Lower lobe of right lung (tissue), 2 donors: ENCODE measurements at regions not wholly inside any gene's neighbourhood (a gene's known extent, or its start where the extent isn't known, plus 50 kb on each side); places are given as distances from the start of the nearest gene placed in this dataset.

Experiments used
- ATAC-seq, 2 donors: fragments of 200-7000 bp; cut with Tn5 transposase; one replicate each; pipeline ENCODE4 v1.9.1; 2020 to 2022; ENCODE audit warnings: mild to moderate bottlenecking in 2 of 2, moderate library complexity in 2 of 2
- DNase-seq: peaks from one replicate; pipeline ENCODE4 v3.0.0-alpha.2; 2020
- H3K27ac ChIP-seq: fragments of 200-600 bp; one replicate; pipeline ENCODE4 v1.8.0; 2022
- H3K27me3 ChIP-seq: fragments of 200-600 bp; one replicate; pipeline ENCODE4 v1.8.0; 2022; ENCODE audit warnings: low read depth
- H3K36me3 ChIP-seq: fragments of 200-600 bp; one replicate; pipeline ENCODE4 v1.8.0; 2022; ENCODE audit warnings: mild to moderate bottlenecking
- H3K4me1 ChIP-seq: fragments of 200-600 bp; one replicate; pipeline ENCODE4 v1.8.0; 2022
- H3K4me3 ChIP-seq: fragments of 200-600 bp; one replicate; pipeline ENCODE4 v1.8.0; 2022; ENCODE audit warnings: mild to moderate bottlenecking
- H3K9me3 ChIP-seq: fragments of 200-600 bp; one replicate; pipeline ENCODE4 v1.8.0; 2022
- intact Hi-C: fragments of 100-400 bp; cut with DNase I; formaldehyde crosslinking; loops from one replicate; pipeline ENCODE4 v1.11.0; 2022
- TF ChIP-seq, protein P1 (sequence below): fragments of 200-600 bp; IDR thresholded peaks from one replicate; pipeline ENCODE4 v1.8.0; 2022; ENCODE audit warnings: antibody characterized with exemption, mild to moderate bottlenecking
- donor health status: DM: no; HTN: yes; CAD: no; lungs with severe emphysema.

DNA sequence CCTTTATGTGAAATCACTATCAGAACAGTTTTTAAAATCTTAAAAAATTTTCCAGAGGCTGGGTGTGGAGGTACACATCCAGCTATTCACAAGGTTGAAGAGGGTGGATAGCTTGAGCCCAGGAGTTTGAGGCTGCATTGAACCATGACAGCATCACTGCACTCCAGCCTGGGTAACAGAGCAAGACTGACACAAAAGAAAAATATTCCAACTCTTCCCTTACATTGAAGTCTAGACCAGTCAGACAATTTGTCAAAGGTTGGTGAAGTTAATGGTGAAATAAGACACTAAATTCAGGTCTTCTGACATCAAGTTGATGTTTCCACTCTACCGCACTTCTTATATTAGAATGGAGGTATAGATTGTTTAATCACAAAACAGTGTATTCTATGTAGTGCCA lies 52.8 kb downstream of the HYCC2 start:
- H3K27me3 ChIP-seq = no peaks in the 10 kb centered on the region
- H3K27ac ChIP-seq = no peak overlapping the region
- TF ChIP-seq, protein P1, sequence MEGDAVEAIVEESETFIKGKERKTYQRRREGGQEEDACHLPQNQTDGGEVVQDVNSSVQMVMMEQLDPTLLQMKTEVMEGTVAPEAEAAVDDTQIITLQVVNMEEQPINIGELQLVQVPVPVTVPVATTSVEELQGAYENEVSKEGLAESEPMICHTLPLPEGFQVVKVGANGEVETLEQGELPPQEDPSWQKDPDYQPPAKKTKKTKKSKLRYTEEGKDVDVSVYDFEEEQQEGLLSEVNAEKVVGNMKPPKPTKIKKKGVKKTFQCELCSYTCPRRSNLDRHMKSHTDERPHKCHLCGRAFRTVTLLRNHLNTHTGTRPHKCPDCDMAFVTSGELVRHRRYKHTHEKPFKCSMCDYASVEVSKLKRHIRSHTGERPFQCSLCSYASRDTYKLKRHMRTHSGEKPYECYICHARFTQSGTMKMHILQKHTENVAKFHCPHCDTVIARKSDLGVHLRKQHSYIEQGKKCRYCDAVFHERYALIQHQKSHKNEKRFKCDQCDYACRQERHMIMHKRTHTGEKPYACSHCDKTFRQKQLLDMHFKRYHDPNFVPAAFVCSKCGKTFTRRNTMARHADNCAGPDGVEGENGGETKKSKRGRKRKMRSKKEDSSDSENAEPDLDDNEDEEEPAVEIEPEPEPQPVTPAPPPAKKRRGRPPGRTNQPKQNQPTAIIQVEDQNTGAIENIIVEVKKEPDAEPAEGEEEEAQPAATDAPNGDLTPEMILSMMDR = no peak
- intact Hi-C loops = no loop called here
- no peak for DNase-seq
- no peaks in the 10 kb centered on the region for H3K4me1 ChIP-seq
- H3K36me3 ChIP-seq = peaks cover 57% of the 10 kb centered on the region
- no peaks in the 10 kb centered on the region for H3K9me3 ChIP-seq
- H3K4me3 ChIP-seq = no peak overlapping the region
- ATAC-seq = no peak

DNA sequence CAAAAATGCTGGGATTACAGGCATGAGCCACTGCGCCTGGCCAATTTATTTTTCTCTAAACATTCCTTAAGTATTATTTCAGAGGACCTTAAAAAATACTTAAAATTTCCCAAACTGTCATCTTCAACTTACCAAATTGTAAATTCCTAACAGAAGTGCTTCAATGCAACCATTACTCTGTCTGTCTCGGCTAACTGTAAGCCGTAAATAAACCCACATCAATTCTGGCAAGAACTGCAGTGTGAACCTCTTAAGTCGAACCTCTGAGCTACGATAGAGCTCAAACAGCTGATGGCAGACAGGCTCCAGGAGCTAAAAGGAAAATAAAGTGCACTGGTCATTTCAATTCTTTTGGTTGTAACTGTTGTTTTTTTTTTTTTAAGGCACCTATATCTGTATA lies 53.4 kb upstream of the ORC2 start:
- Histone ChIP-seq H3K27me3 (no peaks in the 10 kb centered on the region), H3K9me3 (no peaks in the 10 kb centered on the region), H3K36me3 (peaks cover 47% of the 10 kb centered on the region), H3K27ac (no peak overlapping the region), H3K4me3 (no peak overlapping the region), H3K4me1 (no peaks in the 10 kb centered on the region)
- TF ChIP-seq, protein P1 = no peak
- intact Hi-C loops = no loop called here
- ATAC-seq = no peak
- no peak for DNase-seq
